Muscle of arm (tissue), 1 donor: ENCODE measurements at regions not wholly inside any gene's neighbourhood (a gene's known extent, or its start where the extent isn't known, plus 50 kb on each side); places are given as distances from the start of the nearest gene placed in this dataset.
"Not testable (repeated sequence)": the region's sequence is repeated elsewhere in the genome, so short reads cannot be mapped to it uniquely, and the experiment has no call there.

Source experiments
- DNase-seq: peaks from one replicate; pipeline ENCODE4 v3.0.0-alpha.2; 2013

GRCh38 chr6:1004885-1005630 is 306.8 kb upstream of the FOXQ1 start:
- no peak for DNase-seq

DNA sequence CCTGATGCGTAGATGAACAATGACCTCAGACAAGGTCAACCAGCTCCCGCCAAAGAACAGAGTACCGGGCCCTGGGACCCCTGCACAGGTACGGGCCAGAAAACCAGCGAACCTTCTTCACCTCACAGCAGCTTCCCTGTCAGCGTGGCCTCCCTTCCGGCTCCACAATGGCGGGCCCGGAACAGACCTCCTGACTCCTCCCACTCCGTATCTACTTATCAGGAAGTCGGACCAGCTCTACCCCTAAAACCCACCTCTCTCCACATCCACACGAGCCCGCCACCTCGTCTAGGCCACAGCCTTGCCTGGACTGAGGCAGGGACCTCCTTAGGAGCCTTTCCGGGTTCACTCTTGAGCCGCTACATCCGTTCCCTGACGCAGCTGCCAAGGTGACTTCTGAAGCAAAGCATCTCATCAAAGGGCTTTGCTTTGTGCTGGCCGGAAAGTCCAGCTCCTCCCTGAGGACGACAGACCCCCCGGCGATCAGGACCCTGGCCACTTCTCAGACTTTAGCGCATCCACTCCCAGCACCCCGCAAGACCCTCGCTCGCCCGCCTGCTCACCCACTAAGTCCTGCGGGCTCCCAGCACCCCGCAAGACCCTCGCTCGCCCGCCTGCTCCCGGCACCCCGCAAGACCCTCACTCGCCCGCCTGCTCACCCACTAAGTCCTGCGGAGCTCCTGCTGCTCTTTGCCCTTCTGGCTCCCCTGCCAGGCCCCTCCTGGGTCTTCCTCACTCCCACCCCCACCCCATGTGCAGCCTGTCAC is 308.3 kb upstream of the FOXQ1 start:
- DNase-seq = no peak

GRCh38 chr6:1002989-1003388 is 308.9 kb upstream of the FOXQ1 start:
- DNase-seq = no peak

DNA sequence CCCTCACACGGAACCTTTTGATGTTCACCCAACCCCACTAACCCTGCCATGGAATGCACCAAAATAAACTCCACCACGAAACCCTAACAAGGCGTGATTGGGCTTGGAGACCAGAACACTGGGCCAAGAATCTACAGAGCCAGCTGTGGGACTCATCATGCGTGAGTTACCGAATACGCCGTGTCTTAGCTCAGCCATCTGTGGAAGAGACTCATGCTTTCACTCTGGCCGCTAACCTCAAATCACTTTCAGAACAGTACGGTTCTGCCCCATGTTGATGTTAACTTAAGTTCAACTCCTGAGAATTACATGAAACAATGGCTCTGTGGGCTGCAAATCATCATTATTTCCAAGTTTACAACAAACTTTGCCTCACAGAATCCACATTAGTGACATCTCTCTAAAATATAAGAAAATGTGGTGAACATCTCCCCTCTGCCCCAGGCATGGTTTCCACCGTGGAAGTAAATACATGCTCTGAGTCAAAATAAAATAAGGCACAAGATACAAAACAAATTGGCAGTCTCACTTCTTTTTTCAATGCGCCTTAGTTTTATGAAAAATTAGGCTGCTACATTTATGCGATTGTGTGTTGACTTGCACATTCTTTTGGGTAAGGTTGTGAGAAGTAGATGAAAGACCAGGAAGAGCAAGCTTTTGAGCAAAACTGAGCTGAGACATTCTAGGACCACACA is 308.9 kb upstream of the EXOC2 start:
- DNase-seq = no peak

DNA sequence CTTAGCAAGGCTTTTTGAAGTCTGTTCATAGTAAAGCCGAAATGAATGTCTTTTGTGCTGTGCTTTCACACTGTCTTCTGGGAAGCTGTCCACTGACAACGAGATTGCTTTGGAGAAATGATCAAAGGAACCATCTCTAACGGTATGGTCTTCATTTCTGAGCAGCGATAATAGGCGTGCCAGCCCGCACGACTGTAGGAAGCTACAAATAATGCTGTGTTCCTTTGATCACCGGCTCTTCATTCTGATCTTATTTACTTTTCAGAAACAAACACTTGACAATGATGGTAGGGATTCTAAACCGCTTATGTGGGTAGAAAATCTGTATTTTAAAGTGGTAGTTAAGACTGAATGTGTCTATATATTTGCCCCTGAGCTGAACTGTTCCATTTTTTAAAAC is 306.6 kb upstream of the EXOC2 start:
- DNase-seq = no peak

GRCh38 chr6:998551-998950 is 305.6 kb upstream of the EXOC2 start:
- DNase-seq = no peak

DNA sequence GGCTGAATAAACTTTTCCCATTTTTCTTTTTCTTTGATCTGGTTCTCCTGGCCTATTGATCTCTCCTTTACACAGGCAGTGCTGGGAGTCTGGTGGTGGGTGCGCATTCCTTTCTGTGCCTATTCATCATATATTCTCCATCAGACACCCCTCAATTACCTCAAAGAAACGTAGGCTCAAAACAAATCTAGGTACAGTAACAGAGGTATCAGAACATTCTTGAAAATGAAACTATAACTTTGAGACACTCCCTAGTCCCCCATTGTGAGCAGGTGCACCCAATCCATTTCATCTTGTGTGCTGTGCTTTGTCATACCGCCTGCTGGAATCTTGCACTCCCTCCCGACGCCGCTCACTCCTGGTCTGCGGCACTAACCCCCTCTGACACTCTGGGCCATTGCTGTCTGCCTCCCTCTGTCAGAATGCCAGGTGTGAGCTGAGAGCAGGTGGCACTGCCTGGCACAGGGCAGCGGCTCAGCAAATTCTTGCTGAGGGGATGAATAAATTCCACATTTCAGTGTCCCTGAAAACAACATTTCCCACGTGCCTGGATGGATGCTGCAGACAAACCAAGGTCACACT is 303.4 kb upstream of the EXOC2 start:
- no peak for DNase-seq

DNA sequence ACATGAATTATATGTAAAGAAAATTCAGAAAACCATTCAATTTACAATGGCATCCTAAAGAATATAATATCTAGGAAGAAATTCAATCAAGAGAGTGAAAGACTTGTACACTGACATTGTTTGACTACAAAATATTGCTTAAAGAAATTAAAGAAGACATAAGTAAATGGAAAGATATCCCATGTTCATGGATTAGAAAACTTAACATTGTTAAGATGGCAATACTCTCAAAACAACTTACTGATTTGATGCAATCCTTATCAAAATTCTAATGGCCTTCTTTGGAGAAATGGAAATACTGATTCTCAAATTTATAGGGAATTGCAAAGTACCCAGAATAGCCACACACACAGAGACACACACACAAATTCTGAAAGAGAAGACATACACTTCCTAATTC is 298.3 kb upstream of the EXOC2 start:
- no peak for DNase-seq

- no peak for DNase-seq
Observed at GRCh38 chr6:984031-984430, 291.1 kb upstream of the EXOC2 start.

GRCh38 chr6:978937-979685 is 286.2 kb upstream of the EXOC2 start:
- no peak for DNase-seq

DNA sequence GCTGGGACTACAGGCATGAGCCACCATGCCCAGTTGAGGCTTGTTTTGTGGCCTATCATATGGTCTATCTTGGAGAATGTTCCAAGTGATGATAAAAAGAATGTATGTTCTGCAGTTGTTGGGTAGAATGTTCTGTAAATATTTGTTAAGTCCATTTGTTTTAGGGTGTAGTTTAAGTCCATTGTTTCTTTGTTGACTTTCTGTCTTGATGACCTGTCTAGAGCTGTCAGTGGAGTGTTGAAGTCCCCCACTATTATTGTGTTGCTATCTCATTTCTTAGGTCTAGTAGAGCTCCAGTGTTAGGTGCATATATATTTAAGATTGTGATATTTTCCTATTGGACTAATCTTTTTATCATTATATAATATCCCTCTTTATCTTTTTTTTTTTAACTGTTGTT is 284.3 kb upstream of the EXOC2 start:
- not testable (repeated sequence) for DNase-seq

GRCh38 chr6:971981-972640 is 279.2 kb upstream of the EXOC2 start:
- no peak for DNase-seq

- peak; percentile 36 for DNase-seq
Observed at GRCh38 chr6:968791-969190, 275.9 kb upstream of the EXOC2 start.

GRCh38 chr6:967701-968100 is 274.8 kb upstream of the EXOC2 start:
- DNase-seq = no peak

- DNase-seq = no peak
Observed at GRCh38 chr6:965343-965742, 272.4 kb upstream of the EXOC2 start.

DNA sequence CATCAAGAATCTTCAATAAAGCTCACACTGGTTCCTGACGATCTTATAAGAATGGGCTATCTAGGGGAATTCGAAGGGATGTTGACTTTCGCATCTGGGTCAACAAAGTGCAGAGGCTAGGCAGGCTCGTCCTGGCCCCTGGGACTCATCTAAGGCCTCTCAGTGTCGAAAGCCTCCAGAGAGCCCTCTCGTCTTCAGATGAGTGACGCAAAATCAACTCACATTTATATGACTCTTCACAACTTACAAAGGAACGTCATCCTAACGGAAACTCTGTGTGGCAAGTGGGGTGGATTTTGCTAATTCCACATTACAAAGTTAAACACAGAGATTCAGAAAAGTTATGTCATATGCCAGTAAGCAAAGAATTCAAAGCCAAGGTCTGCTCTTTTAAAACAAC is 270.5 kb upstream of the EXOC2 start:
- no peak for DNase-seq

- DNase-seq = no peak
Observed at GRCh38 chr6:961407-961960, 268.5 kb upstream of the EXOC2 start.

GRCh38 chr6:960356-960755 is 267.4 kb upstream of the EXOC2 start:
- no peak for DNase-seq

DNA sequence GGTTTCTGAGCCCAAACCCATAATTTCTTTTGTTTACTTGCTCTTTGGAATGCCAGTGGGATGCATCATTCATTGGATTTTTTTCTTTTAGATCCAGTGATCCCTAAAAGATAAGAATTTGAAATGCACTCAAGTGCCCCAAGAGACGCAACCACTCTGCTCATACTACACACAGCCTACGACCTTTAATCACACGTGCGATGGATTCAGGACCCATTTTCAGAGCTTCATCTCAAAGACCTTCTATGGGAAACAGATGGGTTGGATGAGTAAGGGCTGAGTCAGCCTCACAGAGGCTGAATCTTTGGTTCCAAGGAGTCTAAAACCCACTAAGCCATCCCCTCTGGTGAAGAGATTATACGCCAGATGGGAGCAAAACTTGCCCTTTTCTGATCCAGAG is 265.5 kb upstream of the EXOC2 start:
- DNase-seq = no peak

GRCh38 chr6:951399-952181 is 258.7 kb upstream of the EXOC2 start:
- DNase-seq = no peak
